GM19467 (cell line): ENCODE measurements at regions not wholly inside any gene's neighbourhood (a gene's known extent, or its start where the extent isn't known, plus 50 kb on each side); places are given as distances from the start of the nearest gene placed in this dataset.

Experiments used
- ATAC-seq: cut with Tn5 transposase; IDR thresholded peaks from one replicate; pipeline ENCODE4 v1.9.1; 2021; ENCODE audit warnings: mild to moderate bottlenecking, moderate library complexity; ENCODE audit not compliant: unreplicated experiment

DNA sequence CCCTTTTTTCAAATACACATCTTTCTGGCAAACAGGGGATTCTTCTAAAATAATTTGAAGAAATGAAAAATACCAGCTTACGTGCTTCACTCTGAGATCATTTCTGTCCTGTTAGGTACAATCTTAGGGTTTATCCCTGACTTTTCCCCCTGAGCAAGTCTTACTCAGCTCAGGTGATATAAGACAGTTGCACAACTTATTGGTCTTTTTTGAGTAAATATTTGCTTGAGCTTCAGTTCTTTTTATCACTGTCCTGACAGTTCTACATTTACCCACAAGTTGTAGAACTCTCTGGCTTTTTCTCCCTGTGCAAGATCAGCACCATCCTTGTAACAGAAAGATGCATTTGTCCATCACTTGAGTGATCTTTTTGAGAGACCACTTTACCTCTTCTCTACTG is 84.9 kb downstream of the MID1IP1 start:
- no peak for ATAC-seq

DNA sequence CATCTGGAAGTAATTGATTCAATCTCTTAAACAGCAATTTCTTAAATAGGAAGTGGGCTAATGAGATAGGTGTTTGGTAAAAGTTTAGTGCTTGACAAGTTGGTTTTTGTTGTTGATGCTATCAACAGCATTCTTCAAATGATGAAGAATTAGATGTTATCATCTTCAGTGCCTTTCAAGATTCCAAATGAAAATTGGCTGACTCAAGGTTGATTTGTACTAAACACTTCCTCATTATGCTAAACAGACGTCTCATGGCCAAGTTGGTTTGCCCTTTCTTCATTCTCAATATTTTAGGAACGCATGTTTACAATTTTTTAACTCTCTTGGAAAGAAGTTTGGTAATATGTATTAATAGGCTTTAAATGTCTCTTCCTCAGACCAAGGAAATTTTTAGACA is 86.0 kb downstream of the MID1IP1 start:
- no peak for ATAC-seq

DNA sequence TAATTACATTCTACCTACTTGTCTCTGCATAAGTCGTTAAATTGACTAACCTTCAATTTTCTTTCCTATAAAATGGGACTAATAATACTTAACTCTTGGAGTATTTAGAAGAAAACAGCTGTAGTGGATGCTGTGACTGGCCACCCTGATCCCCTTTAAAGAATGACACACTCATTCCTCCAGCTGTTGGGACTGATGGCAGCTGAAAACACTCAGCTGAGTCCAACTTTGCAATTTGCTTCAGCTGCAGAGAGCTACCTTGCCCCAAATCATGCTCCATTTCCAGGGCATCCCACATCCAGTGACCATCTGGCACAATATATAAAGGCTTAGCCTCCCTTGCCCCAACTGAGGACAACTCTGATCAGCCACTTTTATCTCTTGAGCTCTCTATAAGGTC is 89.1 kb downstream of the MID1IP1 start:
- ATAC-seq, result no peak

DNA sequence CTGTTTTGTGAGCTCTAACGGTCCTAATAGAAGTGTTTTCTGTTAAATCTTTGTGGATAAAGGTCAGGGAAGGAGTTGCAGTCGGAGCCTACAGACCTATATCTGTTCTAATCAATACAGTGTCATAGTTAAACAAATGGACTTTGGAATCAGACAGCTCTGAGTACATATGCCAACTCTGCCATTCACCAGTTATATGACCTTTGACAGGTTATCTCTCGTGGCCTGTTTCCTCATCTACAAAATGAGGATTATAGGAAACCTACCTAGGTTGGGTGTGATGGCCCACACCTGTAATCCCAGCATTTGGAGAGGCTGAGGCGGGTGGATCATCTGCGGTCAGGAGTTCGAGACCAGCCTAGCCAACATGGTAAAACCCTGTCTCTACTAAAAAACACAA is 89.7 kb downstream of the MID1IP1 start:
- no peak for ATAC-seq

DNA sequence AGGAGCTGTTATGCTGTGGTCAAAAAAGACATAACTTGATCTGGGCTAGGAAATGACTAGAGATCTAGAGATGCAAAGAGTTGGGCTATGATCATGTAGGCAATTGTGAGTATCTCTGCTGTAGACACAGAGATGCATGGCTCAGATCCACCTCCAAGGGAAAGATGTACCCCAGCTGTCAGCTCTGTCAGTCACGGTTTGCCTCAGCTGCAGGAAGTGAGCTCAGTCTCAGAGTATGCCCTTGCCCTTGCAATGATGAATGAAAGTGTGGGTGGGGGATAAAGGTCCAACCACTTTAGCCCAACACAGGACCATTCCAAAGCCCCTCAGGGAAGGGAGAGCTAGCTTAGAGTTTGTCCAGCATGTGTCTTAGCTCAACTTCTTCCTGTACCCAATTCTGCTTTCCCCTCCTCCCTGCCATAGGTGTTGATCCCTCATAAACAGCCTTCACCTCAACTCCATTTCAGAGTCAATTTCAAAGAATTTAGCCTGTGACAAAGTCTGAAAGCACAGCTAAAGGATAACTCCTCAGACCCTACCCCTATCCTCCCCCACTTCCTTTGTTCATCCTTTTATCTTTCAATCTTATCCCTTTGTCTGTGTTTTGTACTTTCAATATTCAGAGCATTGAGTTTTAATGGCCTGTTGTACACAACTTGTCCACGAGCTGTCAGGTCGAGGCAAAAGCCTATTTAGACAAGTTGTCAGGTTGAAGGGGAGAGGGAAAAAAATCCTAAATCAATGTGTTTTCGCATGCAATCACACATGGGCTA is 90.6 kb downstream of the MID1IP1 start:
- peak; percentile 90 for ATAC-seq

DNA sequence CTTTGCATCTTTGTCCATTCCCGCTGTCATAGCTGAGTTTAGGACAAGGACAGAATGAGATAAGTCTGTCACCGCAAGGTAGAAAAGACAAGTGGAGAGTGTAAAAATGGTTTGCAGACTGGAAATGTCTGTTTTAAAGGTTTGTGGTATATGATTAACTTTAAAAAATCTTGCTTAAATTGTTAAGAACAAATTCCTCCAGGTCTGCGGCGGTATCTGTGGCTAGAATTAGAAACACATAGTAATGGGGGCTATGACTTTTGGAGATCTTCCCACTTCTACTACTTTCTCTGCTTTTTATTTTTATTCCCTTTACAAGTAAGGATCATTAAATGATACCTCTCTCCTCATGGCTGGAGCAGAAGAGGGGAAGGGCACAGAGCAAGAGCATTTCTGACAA is 92.2 kb downstream of the MID1IP1 start:
- no peak for ATAC-seq

DNA sequence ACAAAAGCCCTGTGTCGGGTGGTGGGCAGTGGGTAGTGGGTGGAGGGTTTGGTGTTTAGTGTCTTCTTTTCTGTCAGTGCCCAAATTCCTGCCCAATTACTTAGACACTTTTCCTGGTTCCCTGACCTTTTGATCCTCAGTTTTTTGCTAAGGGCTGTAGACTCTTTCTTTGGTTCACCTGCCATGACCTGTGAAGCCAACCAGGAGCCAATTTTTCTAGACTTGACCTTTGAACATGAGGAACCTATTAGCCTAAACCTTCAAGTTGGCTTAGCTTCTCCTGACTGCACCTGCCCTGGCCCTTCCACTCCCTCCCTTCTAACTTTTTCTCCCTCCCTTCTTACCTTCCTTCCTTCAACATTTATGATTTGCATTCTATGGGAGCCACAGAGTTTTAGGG is 94.5 kb downstream of the MID1IP1 start:
- no peak for ATAC-seq

DNA sequence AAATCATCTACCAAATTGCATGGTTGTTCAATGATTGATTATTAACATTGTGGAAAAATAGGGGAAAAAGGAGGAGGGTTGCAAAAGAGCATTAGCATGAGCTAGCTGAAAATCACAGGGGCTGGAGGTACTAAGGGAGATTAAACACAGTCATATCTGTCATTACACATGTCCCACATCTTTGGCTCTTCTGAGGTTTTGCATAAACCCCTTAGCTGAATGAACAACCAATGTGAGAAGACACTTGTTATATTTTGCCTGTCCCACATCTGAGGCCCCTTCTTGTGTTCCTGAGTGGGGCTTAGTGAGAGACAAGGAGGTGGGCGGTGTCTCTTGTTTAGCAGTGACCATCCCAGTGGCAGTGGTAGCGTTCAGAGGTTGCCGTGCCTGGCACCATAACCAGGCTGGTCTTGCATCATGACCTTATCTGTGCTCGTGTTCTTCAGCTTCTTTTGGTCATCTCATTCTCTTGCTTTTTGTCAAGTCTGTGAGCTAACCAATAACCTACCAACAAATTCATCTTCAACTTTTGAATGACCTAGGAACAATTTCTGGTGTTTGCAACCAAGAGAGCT is 95.6 kb downstream of the MID1IP1 start:
- peak; percentile 57 for ATAC-seq

DNA sequence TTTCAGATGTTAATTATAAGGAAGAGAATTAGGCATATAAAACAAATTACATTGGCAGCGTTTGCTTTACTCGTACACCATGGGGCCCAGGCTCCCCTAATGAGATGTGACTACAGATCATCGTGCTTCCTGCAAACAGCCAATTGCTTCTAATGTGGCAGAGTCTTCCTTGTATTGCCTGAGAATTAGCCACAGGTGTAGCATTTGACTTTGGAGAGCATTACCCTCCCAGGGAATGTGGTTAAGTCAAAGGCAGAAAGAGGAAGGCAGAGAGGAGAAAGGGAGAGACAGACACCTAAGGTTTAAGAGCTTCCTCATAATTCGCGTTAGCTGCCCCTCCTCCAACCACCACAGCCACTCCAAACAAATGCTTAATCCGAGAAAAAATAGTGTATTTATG is 97.0 kb downstream of the MID1IP1 start:
- ATAC-seq, result no peak

DNA sequence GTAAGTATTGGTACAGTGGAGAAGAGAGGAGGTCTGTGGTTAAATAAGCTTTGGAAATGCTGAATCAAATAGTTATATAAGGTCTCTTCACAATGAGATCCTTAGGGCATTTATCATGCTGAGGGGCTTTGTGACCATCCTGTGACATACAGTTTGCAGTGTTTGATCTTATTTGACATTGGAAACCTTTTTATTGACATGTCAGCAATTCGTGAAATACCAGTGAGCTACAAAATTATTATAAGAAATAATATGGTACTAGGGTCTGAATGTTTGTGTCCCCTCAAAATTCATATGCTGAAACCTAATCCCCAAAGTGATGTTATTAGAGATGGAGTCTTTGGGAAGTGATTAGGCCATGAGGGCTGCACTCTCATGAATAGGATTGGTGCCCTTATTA is 98.4 kb downstream of the MID1IP1 start:
- ATAC-seq, result no peak

DNA sequence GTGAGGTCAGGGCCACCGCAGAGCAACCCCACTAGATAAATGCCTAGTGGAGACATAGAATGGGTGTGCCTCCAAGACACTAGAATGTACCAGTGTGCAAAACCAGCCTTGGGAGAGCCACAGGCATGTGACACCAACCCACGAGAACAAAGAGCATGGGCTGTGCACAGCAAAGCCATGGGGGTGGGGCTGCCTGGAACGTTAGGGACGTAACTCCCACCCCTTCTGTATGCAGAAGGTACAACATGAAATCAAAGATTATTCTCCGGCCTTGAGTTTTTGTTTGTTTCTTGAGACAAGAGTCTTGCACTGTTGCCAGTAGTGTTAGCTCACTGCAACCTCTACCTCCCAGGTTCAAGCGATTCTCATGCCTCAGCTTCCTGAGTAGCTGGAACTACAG is 99.5 kb downstream of the MID1IP1 start:
- no peak for ATAC-seq

DNA sequence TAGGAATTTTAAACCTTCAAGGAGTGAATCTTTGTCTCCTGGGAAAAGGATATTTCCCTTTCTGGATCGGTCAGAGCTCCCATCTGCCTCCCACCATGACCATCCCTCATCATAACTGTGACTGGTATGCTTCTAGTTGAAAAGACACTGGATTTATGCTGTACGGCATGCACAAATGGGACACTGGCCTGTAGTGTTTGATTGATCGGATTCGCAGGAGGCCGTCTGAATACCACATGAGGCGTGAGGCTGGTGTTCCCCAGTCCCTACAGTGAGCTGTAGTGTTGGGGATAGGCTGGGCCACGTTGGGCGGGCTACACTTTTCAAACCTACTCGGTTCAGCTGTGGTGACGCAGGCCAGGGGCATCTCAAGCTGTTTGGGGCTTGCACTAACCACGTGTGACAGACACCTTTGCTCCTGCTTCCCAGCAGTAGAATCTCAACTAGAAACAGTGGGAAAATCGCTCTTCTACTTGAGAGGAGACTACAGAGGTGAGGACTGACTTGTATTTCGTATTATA is 101.8 kb downstream of the MID1IP1 start:
- ATAC-seq, result no peak

DNA sequence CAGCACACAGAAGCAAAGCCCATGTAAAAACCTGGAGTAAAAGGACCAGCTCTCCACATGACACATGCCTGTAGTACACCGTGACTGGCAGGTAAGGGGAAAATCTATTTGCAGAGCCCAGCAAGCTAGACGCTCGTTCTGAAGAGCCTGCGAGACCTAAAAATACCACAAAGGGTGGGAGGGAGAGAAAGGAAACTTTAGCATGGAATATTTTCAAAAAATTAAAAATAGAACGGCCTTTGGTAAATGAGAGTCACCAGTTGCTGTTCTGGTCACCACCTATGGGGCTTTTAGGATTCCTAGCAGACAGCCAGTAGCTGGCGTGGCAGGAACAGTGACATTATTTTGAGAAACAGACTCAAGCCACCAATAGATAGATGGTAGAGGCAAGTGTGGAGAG is 115.5 kb downstream of the MID1IP1 start:
- ATAC-seq, result no peak

DNA sequence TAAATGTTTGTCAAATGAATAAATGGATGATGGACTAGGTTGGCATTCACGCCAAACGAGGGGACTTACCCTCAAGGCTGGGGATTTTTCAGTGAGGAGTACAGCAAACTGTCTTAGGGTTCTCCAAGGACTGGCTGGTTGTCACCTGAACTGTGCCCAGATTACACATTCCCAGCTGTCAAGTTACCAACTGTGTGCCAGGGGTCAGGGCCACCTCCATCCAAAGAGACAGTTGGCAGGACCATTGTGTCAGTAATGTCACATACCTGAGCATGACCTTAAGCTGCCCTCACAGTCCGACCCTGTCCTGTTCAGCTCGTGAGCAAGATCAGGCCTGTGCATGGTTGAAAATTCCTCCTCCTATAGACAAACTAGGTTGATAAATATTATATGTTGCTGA is 116.7 kb downstream of the MID1IP1 start:
- ATAC-seq, result no peak

DNA sequence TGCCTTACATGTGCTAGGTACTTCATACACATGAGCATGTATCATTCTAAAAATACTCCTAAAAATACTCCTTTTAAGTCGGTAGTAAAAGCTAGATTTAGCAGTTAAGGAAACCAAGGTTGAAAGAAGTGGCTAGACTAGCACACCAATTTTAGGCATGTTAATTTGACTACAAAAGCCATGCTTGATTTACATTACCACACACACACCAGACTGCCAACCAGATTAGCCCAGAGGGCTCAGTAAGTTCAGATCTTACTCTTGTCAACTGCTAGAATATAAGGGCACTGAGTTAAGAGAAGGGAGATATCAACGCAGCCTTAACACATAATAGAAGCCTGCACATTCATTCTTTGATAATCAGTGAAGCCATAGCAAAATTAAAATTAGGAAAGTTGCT is 117.9 kb downstream of the MID1IP1 start:
- ATAC-seq, result no peak

DNA sequence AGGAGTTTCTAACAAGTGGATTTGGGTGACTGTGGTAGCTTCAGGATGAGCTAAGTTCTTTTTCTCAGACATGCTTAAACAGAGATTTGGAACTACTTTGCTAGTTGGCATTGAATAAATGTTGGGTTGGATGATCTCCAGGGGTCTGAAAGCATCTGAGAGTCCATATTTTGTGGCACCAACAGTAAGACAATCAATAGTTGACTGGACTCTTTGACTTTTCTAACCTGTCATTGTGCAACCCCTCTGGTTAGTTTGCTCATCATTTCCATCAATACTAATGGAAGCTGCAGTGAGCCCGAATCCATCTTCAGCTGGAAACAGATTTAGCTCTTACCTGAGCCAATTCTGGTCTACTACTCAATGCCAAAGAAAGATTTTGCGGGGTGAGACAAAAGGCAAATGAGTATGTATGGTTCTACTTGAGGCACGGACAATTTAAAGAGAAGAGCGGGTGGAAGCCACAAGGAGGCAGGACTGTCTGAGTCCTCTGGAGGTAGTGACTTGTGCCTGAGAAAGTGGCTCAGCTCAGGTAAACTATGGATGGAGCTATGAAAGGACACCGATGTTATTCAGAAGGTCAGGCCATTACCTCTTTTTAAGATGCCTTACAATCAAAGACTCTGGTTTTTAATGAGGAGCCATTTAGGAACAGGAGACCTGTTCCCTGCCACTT is 118.7 kb downstream of the MID1IP1 start:
- no peak for ATAC-seq

DNA sequence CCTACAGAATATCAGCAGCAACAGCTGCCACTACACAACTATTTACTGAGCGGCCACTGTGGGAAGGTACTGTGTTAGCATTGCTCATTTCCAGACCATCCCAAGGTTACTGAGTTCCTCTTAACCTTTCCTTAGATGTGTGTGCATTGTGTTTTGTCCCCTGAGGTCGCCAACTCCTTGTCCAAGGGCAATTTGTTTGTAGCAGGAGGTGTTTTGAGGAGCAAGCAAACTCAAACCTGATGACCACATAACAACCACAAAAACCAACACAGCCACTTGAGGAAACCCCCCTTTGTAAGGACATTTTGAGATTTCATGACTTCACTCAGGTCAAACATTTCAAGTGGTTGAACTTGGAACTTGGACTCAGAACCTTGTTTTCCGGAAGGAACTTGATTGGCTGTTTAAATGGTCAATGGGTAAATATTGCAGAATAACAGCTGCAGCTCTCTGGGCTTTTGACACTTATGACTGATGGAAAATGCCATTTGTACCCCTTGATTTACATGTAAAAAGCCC is 122.3 kb downstream of the MID1IP1 start:
- no peak for ATAC-seq

DNA sequence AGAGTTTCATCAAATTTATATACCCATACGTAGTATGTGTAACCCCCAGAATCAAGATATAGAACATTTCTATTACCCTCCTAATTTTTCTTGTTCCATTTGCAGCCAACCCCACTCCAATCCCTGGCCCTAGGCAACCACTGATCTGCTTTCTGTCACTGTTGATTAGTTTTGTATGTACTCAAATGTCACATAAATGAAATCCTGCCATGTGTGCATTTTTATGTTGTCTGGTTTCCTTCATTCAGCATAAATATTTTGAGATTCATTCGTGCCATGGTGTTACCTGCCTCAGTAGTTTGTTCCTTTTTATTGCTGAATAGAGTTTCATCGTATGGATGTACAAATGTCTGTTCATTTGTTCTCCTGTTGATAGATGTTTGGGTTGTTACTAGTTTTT is 126.3 kb downstream of the MID1IP1 start:
- no peak for ATAC-seq

DNA sequence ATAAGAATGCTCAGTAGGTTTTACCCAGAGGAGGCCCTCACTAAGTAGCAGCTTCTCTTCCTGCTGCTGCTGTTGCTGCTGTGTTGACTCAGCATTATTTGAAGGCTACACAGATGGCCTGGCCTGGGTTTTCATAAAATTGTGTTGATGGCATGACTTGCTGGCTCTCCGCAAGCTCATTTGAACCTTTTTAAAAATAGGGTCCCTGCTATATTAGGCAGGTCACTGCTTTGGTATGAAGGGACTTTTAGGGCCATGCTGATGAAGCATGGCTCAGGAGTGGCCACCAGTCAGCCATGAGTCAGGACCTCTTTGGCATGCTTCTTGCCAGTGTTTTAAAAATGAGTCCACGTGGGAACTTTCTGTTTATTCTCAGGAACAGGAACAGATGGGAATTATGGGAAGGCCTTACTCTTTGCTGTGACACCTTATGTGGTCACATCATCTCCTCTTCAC is 128.7 kb downstream of the MID1IP1 start:
- ATAC-seq, result no peak

DNA sequence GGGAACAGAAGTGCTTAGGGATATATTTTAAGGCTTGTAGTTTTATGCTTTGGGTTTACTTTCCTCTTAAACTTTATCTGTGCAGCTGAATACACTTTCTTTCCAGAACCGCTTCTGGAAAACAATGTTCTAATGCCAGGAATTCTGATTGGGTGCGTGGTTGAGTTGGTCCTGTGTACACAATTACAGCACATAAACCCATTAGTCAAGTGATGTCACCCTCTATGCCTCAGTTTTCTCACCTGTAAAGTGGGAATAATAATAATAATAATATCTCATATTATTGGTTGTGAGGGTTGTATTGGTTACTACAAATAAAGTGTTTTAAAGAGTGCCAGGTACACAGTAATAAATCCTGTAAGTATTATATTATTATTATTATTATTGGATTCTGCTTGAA is 129.2 kb downstream of the MID1IP1 start:
- no peak for ATAC-seq

DNA sequence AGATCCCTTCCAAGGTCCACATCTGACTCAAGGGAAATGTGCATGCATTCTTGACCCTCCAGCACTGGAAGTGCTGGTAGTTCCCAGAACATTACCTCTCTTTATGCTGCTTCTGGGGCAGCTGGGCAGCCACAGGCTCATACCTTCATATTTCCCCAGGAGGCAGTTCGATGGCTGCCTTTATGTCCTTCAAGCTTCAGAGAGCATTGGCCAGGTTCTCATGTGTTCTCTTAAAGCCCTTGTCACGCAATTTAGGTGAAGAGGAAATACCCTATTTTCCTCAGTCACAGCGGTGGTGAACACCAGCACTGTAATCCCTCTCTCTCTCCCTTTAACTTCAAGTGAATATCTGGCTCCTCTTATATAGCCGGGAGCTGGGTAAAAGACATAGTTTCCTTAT is 134.3 kb downstream of the MID1IP1 start:
- no peak for ATAC-seq

DNA sequence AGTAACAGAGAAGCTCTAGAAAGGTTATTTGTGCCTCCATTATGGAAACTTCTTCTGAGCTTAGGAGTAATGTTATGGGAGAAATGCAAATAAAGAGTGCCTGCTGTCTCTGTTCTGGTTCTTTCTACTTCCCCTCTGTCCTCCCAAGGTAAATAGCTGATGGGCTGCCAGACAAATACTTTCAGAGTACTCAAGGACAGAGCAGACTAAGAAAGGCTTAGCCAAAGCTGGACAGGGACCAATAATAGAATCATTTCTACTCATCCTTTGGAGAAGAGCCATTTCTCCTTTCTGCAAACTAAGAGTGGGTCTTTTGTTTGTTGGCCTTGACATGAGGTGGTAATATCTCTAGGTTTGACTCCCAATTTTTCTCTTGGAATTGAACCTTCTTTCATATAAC is 136.1 kb downstream of the MID1IP1 start:
- no peak for ATAC-seq
